Prostate gland (tissue), 2 donors: ENCODE measurements at regions not wholly inside any gene's neighbourhood (a gene's known extent, or its start where the extent isn't known, plus 50 kb on each side); places are given as distances from the start of the nearest gene placed in this dataset.

Experiments used
- DNase-seq: peaks from one replicate; pipeline ENCODE4 v3.0.0-alpha.2; 2019; ENCODE audit warnings: low spot score
- H3K27ac ChIP-seq, 2 donors: fragments of 200-600 bp; sonication (generic); 2 replicates each; pipeline ENCODE4 v1.5.1; 2017 to 2019
- H3K27me3 ChIP-seq: fragments of 200-600 bp; sonication (generic); replicated peaks from 2 replicates; pipeline ENCODE4 v1.5.1; 2019; ENCODE audit not compliant: insufficient read depth
- H3K36me3 ChIP-seq, 2 donors: fragments of 200-600 bp; sonication (generic); 1 replicate in 1 of 2; 2 replicates in 1 of 2; pipeline versions ENCODE4 v1.5.1 to v1.8.1; 2017 to 2019
- H3K4me1 ChIP-seq: fragments of 200-600 bp; sonication (generic); replicated peaks from 2 replicates; pipeline ENCODE4 v1.5.1; 2019
- H3K4me3 ChIP-seq, 2 donors: fragments of 200-600 bp; sonication (generic); 2 replicates each; pipeline ENCODE4 v1.5.1; 2017 to 2019
- H3K9me3 ChIP-seq: fragments of 200-600 bp; sonication (generic); 2 replicates; pipeline ENCODE4 v1.5.1; 2017
- POLR2A ChIP-seq: fragments of 450-650 bp; IDR thresholded peaks from one replicate; pipeline ENCODE4 v1.6.1; 2016; ENCODE audit warnings: antibody characterized with exemption, mild to moderate bottlenecking
- POLR2AphosphoS5 ChIP-seq: sonication (generic); formaldehyde crosslinking; IDR thresholded peaks from one replicate; pipeline ENCODE4 v1.6.1; 2017; ENCODE audit warnings: antibody characterized with exemption
- WGBS: methylation state at CpG from one replicate; pipeline ENCODE4 v1.1.5; 2018; 5-methylcytosine and 5-hydroxymethylcytosine counted together
- intact Hi-C: fragments of 100-400 bp; cut with DNase I; formaldehyde crosslinking; loops from one replicate; pipeline ENCODE4 v1.14.2; 2022
- TF ChIP-seq, protein P1 (sequence below), 4 experiments: fragments of 200-600 bp in 2 of 4; fragments of 450-650 bp in 2 of 4; sonication (generic) in 2 of 4; IDR thresholded peaks; 1 replicate in 3 of 4; 2 replicates in 1 of 4; pipeline ENCODE4 v1.5.1; 2016 to 2019; ENCODE audit warnings: antibody characterized with exemption in 4 of 4, mild to moderate bottlenecking in 2 of 4, moderate library complexity in 2 of 4

DNA sequence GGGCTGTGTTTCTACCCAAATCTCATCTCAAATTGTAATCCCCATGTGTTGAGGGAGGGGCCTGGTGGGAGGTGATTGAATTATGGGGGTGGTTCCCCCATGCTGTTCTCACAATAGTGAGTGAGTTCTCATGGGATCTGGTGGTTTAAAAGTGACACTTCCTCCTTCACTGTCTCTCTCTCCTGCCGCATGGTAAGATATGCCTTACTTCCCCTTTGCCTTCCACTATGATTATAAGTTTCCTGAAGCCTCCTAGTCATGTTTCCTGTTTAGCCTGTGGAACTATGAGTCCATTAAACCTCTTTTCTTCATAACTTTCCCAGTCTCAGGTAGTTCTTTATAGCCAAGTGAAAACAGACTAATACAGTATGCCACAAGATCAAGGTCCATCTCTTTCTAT, 70.0 kb upstream of the MSX1 start:
- no peak overlapping the region for H3K4me3 ChIP-seq
- TF ChIP-seq POLR2AphosphoS5 (no peak), POLR2A (no peak)
- TF ChIP-seq, protein P1, sequence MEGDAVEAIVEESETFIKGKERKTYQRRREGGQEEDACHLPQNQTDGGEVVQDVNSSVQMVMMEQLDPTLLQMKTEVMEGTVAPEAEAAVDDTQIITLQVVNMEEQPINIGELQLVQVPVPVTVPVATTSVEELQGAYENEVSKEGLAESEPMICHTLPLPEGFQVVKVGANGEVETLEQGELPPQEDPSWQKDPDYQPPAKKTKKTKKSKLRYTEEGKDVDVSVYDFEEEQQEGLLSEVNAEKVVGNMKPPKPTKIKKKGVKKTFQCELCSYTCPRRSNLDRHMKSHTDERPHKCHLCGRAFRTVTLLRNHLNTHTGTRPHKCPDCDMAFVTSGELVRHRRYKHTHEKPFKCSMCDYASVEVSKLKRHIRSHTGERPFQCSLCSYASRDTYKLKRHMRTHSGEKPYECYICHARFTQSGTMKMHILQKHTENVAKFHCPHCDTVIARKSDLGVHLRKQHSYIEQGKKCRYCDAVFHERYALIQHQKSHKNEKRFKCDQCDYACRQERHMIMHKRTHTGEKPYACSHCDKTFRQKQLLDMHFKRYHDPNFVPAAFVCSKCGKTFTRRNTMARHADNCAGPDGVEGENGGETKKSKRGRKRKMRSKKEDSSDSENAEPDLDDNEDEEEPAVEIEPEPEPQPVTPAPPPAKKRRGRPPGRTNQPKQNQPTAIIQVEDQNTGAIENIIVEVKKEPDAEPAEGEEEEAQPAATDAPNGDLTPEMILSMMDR (IDR thresholded peaks at IDR 0.05): no peak
- 86% methylated on average over 1 of the region's 1 CpG for WGBS
- H3K9me3 ChIP-seq: no peaks in the 10 kb centered on the region
- DNase-seq: no peak
- H3K27me3 ChIP-seq: no peaks in the 10 kb centered on the region
- no peaks in the 10 kb centered on the region for H3K36me3 ChIP-seq
- intact Hi-C loops: no loop called here
- H3K27ac ChIP-seq: no peak overlapping the region
- no peaks in the 10 kb centered on the region for H3K4me1 ChIP-seq

DNA sequence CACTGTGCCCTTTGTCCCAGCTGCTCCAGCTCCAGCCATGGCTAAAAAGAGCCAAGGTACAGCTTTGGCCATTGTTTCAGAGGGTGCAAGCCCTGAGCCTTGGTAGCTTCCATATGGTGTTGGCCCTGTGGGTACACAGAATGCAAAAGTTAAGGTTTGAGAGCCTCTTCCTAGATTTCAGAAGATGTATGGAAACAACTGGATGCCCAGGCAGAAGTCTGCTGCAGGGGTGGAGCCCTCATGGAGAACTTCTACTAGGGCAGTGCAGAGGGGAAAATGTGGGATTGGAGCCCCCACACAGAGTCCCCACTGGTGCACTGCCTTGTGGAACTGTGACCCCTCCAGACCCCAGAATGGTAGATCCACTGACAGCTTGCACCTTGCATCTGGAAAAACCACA, 70.9 kb upstream of the MSX1 start:
- no peak for DNase-seq
- intact Hi-C loops: no loop called here
- Histone ChIP-seq H3K27ac (no peak overlapping the region), H3K4me3 (no peak overlapping the region), H3K4me1 (no peaks in the 10 kb centered on the region), H3K27me3 (no peaks in the 10 kb centered on the region), H3K9me3 (no peaks in the 10 kb centered on the region), H3K36me3 (no peaks in the 10 kb centered on the region)
- TF ChIP-seq, protein P1 (IDR thresholded peaks at IDR 0.05): no peak
- no peak for TF ChIP-seq POLR2AphosphoS5
- TF ChIP-seq POLR2A: no peak

DNA sequence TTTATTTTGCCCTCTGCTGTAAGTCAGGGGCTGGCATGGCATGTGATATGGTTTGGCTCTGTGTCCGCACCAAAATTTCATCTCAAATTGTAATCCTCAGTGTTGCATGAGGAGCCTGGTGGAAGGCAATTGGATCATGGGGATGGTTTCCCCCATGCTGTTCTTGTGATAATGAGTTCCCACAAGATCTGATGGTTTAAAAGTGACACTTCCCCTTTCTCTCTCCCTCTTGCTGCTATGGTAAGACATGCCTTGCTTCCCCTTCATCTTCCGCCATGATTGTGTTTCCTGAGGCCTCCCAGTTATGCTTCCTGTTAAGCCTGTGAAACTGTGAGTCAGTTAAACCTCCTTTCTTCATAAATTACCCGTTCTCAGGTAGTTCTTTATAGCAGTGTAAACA, 72.0 kb upstream of the MSX1 start:
- intact Hi-C loops: no loop called here
- no peak for DNase-seq
- H3K27me3 ChIP-seq: no peaks in the 10 kb centered on the region
- no peaks in the 10 kb centered on the region for H3K4me1 ChIP-seq
- H3K9me3 ChIP-seq: no peaks in the 10 kb centered on the region
- TF ChIP-seq POLR2AphosphoS5: no peak
- no peak for TF ChIP-seq POLR2A
- TF ChIP-seq, protein P1 (IDR thresholded peaks at IDR 0.05): no peak
- WGBS: 69% methylated on average over 3 of the region's 3 CpGs
- no peak overlapping the region for H3K27ac ChIP-seq
- H3K4me3 ChIP-seq: no peak overlapping the region
- H3K36me3 ChIP-seq: no peaks in the 10 kb centered on the region

GRCh38 chr4:4784379-4784778, 75.1 kb upstream of the MSX1 start:
- TF ChIP-seq POLR2A: no peak
- TF ChIP-seq, protein P1 (IDR thresholded peaks at IDR 0.05): no peak
- TF ChIP-seq POLR2AphosphoS5: no peak
- no peak overlapping the region for H3K27ac ChIP-seq
- WGBS: 72% methylated on average over 5 of the region's 5 CpGs
- H3K27me3 ChIP-seq: no peaks in the 10 kb centered on the region
- no peak for DNase-seq
- intact Hi-C loops: no loop called here
- H3K4me3 ChIP-seq: no peak overlapping the region
- H3K36me3 ChIP-seq: no peaks in the 10 kb centered on the region
- H3K9me3 ChIP-seq: no peaks in the 10 kb centered on the region
- H3K4me1 ChIP-seq: no peaks in the 10 kb centered on the region

DNA sequence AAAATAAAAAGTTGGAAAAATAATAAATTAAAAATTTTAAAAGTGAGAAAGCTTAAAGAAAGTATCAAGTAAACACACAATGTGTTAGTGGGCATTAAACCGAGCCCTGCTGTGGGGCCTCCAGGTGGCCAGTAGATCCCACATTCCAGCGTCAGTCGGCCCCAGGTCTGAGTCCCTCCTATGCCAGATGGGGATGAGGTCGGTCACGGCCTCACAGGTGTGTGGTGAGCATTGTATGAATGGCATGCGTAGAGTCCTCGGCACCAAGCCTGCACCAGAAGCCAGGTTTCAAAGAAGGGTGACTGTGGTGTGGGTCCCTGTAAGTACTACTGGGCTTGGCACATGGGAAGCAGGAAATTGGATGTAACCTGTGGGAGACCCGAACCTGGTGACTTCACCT, 75.6 kb upstream of the MSX1 start:
- intact Hi-C loops: no loop called here
- no peak overlapping the region for H3K27ac ChIP-seq
- WGBS: 79% methylated on average over 8 of the region's 8 CpGs
- no peak overlapping the region for H3K4me3 ChIP-seq
- H3K9me3 ChIP-seq: no peaks in the 10 kb centered on the region
- DNase-seq: no peak
- H3K36me3 ChIP-seq: no peaks in the 10 kb centered on the region
- H3K4me1 ChIP-seq: no peaks in the 10 kb centered on the region
- no peak for TF ChIP-seq POLR2AphosphoS5
- TF ChIP-seq, protein P1 (IDR thresholded peaks at IDR 0.05): no peak
- no peak for TF ChIP-seq POLR2A
- no peaks in the 10 kb centered on the region for H3K27me3 ChIP-seq
